Gastroesophageal sphincter (tissue), 3 donors: ENCODE measurements at regions not wholly inside any gene's neighbourhood (a gene's known extent, or its start where the extent isn't known, plus 50 kb on each side); places are given as distances from the start of the nearest gene placed in this dataset.

Experiments
- CTCF ChIP-seq, 4 experiments: fragments of 200-600 bp in 2 of 4; fragments of 450-650 bp in 2 of 4; sonication (generic) in 1 of 4; IDR thresholded peaks; one replicate each; pipeline ENCODE4 v1.5.1; 2017 to 2019; ENCODE audit warnings: antibody characterized with exemption in 4 of 4, mild to moderate bottlenecking in 2 of 4, moderate library complexity in 2 of 4
- EP300 ChIP-seq: sonication (generic); formaldehyde crosslinking; IDR thresholded peaks from one replicate; pipeline ENCODE4 v1.6.1; 2017; ENCODE audit warnings: antibody characterized with exemption, mild to moderate bottlenecking
- POLR2A ChIP-seq, 2 donors: fragments of 450-650 bp; IDR thresholded peaks; one replicate each; pipeline ENCODE4 v1.6.1; 2017; ENCODE audit warnings: antibody characterized with exemption in 2 of 2, mild to moderate bottlenecking in 2 of 2, moderate library complexity in 1 of 2
- POLR2AphosphoS5 ChIP-seq: sonication (generic); formaldehyde crosslinking; IDR thresholded peaks from one replicate; pipeline ENCODE4 v1.6.1; 2017; ENCODE audit warnings: antibody characterized with exemption

- TF ChIP-seq CTCF (IDR thresholded peaks at IDR 0.05): no peak
- TF ChIP-seq POLR2A (IDR thresholded peaks at IDR 0.05): no peak
- TF ChIP-seq POLR2AphosphoS5: no peak
- TF ChIP-seq EP300: no peak
Observed at GRCh38 chr4:31106419-31106818, 386.2 kb downstream of the PCDH7 start.
